T-cell (primary cell): ENCODE measurements at regions not wholly inside any gene's neighbourhood (a gene's known extent, or its start where the extent isn't known, plus 50 kb on each side); places are given as distances from the start of the nearest gene placed in this dataset.

Source experiments
- ATAC-seq, 4 experiments: fragments of 200-7000 bp in 3 of 4; fragments of 150-1000 bp in 1 of 4; cut with Tn5 transposase; replicated peaks in 1 of 4; 1 replicate in 3 of 4; 2 replicates in 1 of 4; pipeline ENCODE4 v1.10.0; 2021; ENCODE audit warnings: moderate library complexity in 3 of 4, mild to moderate bottlenecking in 2 of 4, moderate number of reproducible peaks in 1 of 4
- CTCF ChIA-PET, 2 donors: fragments of 300-600 bp; sonication (Branson Sonifier 250); formaldehyde crosslinking; loops; one replicate each; lab custom pipeline; 2022; ENCODE audit warnings: antibody characterized with exemption in 2 of 2; lab: Charles Lee
- POLR2A ChIA-PET, 2 donors: fragments of 300-600 bp; sonication (Branson Sonifier 250); formaldehyde crosslinking; loops; one replicate each; lab custom pipeline; 2022; ENCODE audit warnings: antibody characterized with exemption in 2 of 2; lab: Charles Lee
- DNase-seq, 35 experiments: peaks; one replicate each; pipeline versions ENCODE4 v3.0.0 to v3.0.0-alpha.2; 2013 to 2023
- H3K27ac ChIP-seq: one replicate; pipeline ENCODE4 v1.5.1; 2013; ENCODE audit warnings: low read length
- H3K27me3 ChIP-seq, 2 experiments: replicated peaks in 1 of 2; 1 replicate in 1 of 2; 2 replicates in 1 of 2; pipeline versions ENCODE4 v1.6.1 to v1.7.0; 2013; ENCODE audit warnings: low read length in 1 of 2, mixed read lengths in 1 of 2; ENCODE audit not compliant: control insufficient read depth in 2 of 2, insufficient read depth in 2 of 2; ENCODE audit errors: extremely low read depth in 1 of 2
- H3K36me3 ChIP-seq, 2 donors: 1 replicate in 1 of 2; 2 replicates in 1 of 2; pipeline versions ENCODE4 v1.6.1 to v1.7.0; 2013; ENCODE audit warnings: low read length in 1 of 2; ENCODE audit not compliant: control insufficient read depth in 2 of 2, insufficient read depth in 1 of 2; ENCODE audit errors: extremely low read depth in 1 of 2
- H3K4me1 ChIP-seq, 2 experiments: 1 replicate in 1 of 2; 2 replicates in 1 of 2; pipeline versions ENCODE4 v1.6.1 to v1.7.0; 2013; ENCODE audit warnings: low read length in 2 of 2, mixed read lengths in 1 of 2; ENCODE audit not compliant: insufficient read depth in 2 of 2, control insufficient read depth in 1 of 2; ENCODE audit errors: extremely low read depth in 1 of 2
- H3K4me3 ChIP-seq, 2 donors: 1 replicate in 1 of 2; 2 replicates in 1 of 2; pipeline versions ENCODE4 v1.5.1 to v1.7.0; 2013; ENCODE audit warnings: mild to moderate bottlenecking in 2 of 2, low read length in 1 of 2, moderate library complexity in 1 of 2; ENCODE audit not compliant: control insufficient read depth in 1 of 2; ENCODE audit errors: extremely low read depth in 1 of 2
- H3K9me3 ChIP-seq: 2 replicates; pipeline ENCODE4 v1.7.0; 2013
- H3K27ac Mint-ChIP-seq, 2 donors: one replicate each; pipeline ENCODE4 v1.8.0; 2020 to 2021; ENCODE audit warnings: mild to moderate bottlenecking in 2 of 2, mixed read lengths in 2 of 2
- H3K27me3 Mint-ChIP-seq, 2 donors: one replicate each; pipeline ENCODE4 v1.8.0; 2021 to 2022; ENCODE audit warnings: mixed read lengths in 2 of 2
- H3K36me3 Mint-ChIP-seq: one replicate; pipeline ENCODE4 v1.8.0; 2021; ENCODE audit warnings: mixed read lengths
- H3K4me1 Mint-ChIP-seq, 3 donors: one replicate each; pipeline ENCODE4 v1.8.0; 2020 to 2022; ENCODE audit warnings: mixed read lengths in 3 of 3, mild to moderate bottlenecking in 1 of 3
- H3K4me3 Mint-ChIP-seq, 3 donors: one replicate each; pipeline ENCODE4 v1.8.0; 2020 to 2022; ENCODE audit warnings: mild to moderate bottlenecking in 3 of 3, mixed read lengths in 3 of 3, moderate library complexity in 3 of 3
- H3K9me3 Mint-ChIP-seq, 3 donors: one replicate each; pipeline ENCODE4 v1.8.0; 2020 to 2022; ENCODE audit warnings: mixed read lengths in 3 of 3
- WGBS: methylation state at CpG from one replicate; pipeline ENCODE4 v1.1.5; 2013; ENCODE audit warnings: missing lambda C conversion rate; ENCODE audit not compliant: insufficient coverage; 5-methylcytosine and 5-hydroxymethylcytosine counted together

GRCh38 chr15:35717721-35718120 is 171.8 kb upstream of the DPH6 start:
- no peak overlapping the region for H3K27ac ChIP-seq

GRCh38 chr15:35720019-35720418 is 174.1 kb upstream of the DPH6 start:
- CTCF ChIA-PET = interaction anchor here in 1 of 2 donors (0.7 kb wide), 1 partner anchor 14 kb away, joined by 3 read pairs; no protein-coding TSS in a partner anchor
- WGBS = 40% methylated on average over 1 of the region's 2 CpGs

More at GRCh38 chr15:35717721-35718120, 171.8 kb upstream of the DPH6 start:
- no peak for DNase-seq
- ATAC-seq = no peak
- H3K4me3 Mint-ChIP-seq = no peak overlapping the region
- peaks cover 0 to 8% (median 4%) of the 10 kb centered on the region in 3 donors for H3K9me3 Mint-ChIP-seq
- H3K36me3 Mint-ChIP-seq = no peaks in the 10 kb centered on the region
- no peaks in the 10 kb centered on the region for H3K4me1 Mint-ChIP-seq
- CTCF ChIA-PET = no interaction called here
- H3K27me3 ChIP-seq = peaks cover 0 to 4% of the 10 kb centered on the region in 2 experiments
- no peaks in the 10 kb centered on the region for H3K36me3 ChIP-seq
- POLR2A ChIA-PET = no interaction called here
- H3K9me3 ChIP-seq = no peaks in the 10 kb centered on the region
- no CpG with 5 or more reads among the region's 4 CpGs for WGBS
- no peak overlapping the region for H3K27ac Mint-ChIP-seq
- H3K4me3 ChIP-seq = no peak overlapping the region
- no peaks in the 10 kb centered on the region for H3K4me1 ChIP-seq
- H3K27me3 Mint-ChIP-seq = peaks cover 2 to 14% of the 10 kb centered on the region in 2 donors

GRCh38 chr15:35720984-35721383 is 175.0 kb upstream of the DPH6 start:
- 100% methylated on average over 1 of the region's 2 CpGs for WGBS
- Mint-ChIP-seq H3K27ac (no peak overlapping the region), H3K9me3 (peaks cover 0 to 8% (median 2%) of the 10 kb centered on the region in 3 donors), H3K27me3 (peaks cover under 1 to 14% of the 10 kb centered on the region in 2 donors), H3K4me1 (no peaks in the 10 kb centered on the region), H3K4me3 (no peak overlapping the region), H3K36me3 (no peaks in the 10 kb centered on the region)
- no peak overlapping the region for H3K4me3 ChIP-seq
- no peaks in the 10 kb centered on the region for H3K36me3 ChIP-seq
- ChIA-PET CTCF (no interaction called here), POLR2A (no interaction called here)
- no peak for DNase-seq
- no peaks in the 10 kb centered on the region for H3K9me3 ChIP-seq
- H3K27ac ChIP-seq = no peak overlapping the region
- ATAC-seq = no peak
- H3K4me1 ChIP-seq = no peaks in the 10 kb centered on the region
- H3K27me3 ChIP-seq = peaks cover 0 to 4% of the 10 kb centered on the region in 2 experiments

More at GRCh38 chr15:35720019-35720418, 174.1 kb upstream of the DPH6 start:
- Histone ChIP-seq H3K9me3 (no peaks in the 10 kb centered on the region), H3K27me3 (peaks cover 0 to 4% of the 10 kb centered on the region in 2 experiments), H3K4me3 (no peak overlapping the region), H3K36me3 (no peaks in the 10 kb centered on the region), H3K4me1 (no peaks in the 10 kb centered on the region), H3K27ac (no peak overlapping the region)
- Mint-ChIP-seq H3K4me3 (no peak overlapping the region), H3K27ac (no peak overlapping the region), H3K9me3 (peaks cover 0 to 8% (median 4%) of the 10 kb centered on the region in 3 donors), H3K36me3 (no peaks in the 10 kb centered on the region), H3K27me3 (peaks cover 2 to 14% of the 10 kb centered on the region in 2 donors), H3K4me1 (no peaks in the 10 kb centered on the region)
- DNase-seq (no peak), ATAC-seq (no peak)
- POLR2A ChIA-PET = no interaction called here

- H3K27me3 Mint-ChIP-seq = peaks cover 0 to 14% of the 10 kb centered on the region in 2 donors
- Histone ChIP-seq H3K27me3 (peaks cover 0 to 4% of the 10 kb centered on the region in 2 experiments), H3K27ac (no peak overlapping the region), H3K4me3 (no peak overlapping the region), H3K36me3 (no peaks in the 10 kb centered on the region), H3K4me1 (no peaks in the 10 kb centered on the region), H3K9me3 (no peaks in the 10 kb centered on the region)
- no peak overlapping the region for H3K27ac Mint-ChIP-seq
- DNase-seq (no peak), ATAC-seq (no peak)
- WGBS = 75% methylated on average over 2 of the region's 4 CpGs
- CTCF ChIA-PET = no interaction called here
- H3K4me3 Mint-ChIP-seq = no peak overlapping the region
- POLR2A ChIA-PET = no interaction called here
- H3K36me3 Mint-ChIP-seq = no peaks in the 10 kb centered on the region
- no peaks in the 10 kb centered on the region for H3K4me1 Mint-ChIP-seq
- H3K9me3 Mint-ChIP-seq = peaks cover 0 to 4% (median 0%) of the 10 kb centered on the region in 3 donors
These were observed 175.8 kb upstream of the DPH6 start for GRCh38 chr15:35721751-35722150.

GRCh38 chr15:35722501-35722900 is 176.5 kb upstream of the DPH6 start:
- no peak for DNase-seq
- Histone ChIP-seq H3K27me3 (peaks cover 0 to 4% of the 10 kb centered on the region in 2 experiments), H3K27ac (no peak overlapping the region), H3K36me3 (no peaks in the 10 kb centered on the region), H3K4me3 (no peak overlapping the region), H3K9me3 (no peaks in the 10 kb centered on the region), H3K4me1 (no peaks in the 10 kb centered on the region)
- CTCF ChIA-PET = no interaction called here
- no peaks in the 10 kb centered on the region for H3K4me1 Mint-ChIP-seq
- no peaks in the 10 kb centered on the region for H3K36me3 Mint-ChIP-seq
- H3K27me3 Mint-ChIP-seq = peaks cover 0 to 14% of the 10 kb centered on the region in 2 donors
- H3K4me3 Mint-ChIP-seq = no peak overlapping the region
- no peak overlapping the region for H3K27ac Mint-ChIP-seq
- ATAC-seq = no peak
- WGBS = no CpG with 5 or more reads among the region's 3 CpGs
- peaks cover 0 to 4% (median 0%) of the 10 kb centered on the region in 3 donors for H3K9me3 Mint-ChIP-seq
- POLR2A ChIA-PET = interaction anchor here (0.6 kb wide), 2 partner anchors 40 to 569 kb away, joined by 3 to 5 read pairs; no protein-coding TSS in a partner anchor

- H3K4me1 Mint-ChIP-seq = no peaks in the 10 kb centered on the region
- CTCF ChIA-PET = no interaction called here
These were observed 177.3 kb upstream of the DPH6 start for GRCh38 chr15:35723120-35723847.

More at GRCh38 chr15:35723120-35723847, 177.3 kb upstream of the DPH6 start:
- H3K4me3 ChIP-seq = no peak overlapping the region
- H3K4me1 ChIP-seq = no peaks in the 10 kb centered on the region
- no peaks in the 10 kb centered on the region for H3K36me3 ChIP-seq
- Mint-ChIP-seq H3K9me3 (no peaks in the 10 kb centered on the region), H3K27me3 (peaks cover 0 to 14% of the 10 kb centered on the region in 2 donors), H3K4me3 (no peak overlapping the region), H3K36me3 (no peaks in the 10 kb centered on the region), H3K27ac (no peak overlapping the region)
- no peak overlapping the region for H3K27ac ChIP-seq
- WGBS = 60% methylated on average over 1 of the region's 5 CpGs
- peaks cover 0 to 4% of the 10 kb centered on the region in 2 experiments for H3K27me3 ChIP-seq
- POLR2A ChIA-PET = interaction anchor here (0.6 kb wide), 2 partner anchors 40 to 569 kb away, joined by 3 to 5 read pairs; no protein-coding TSS in a partner anchor
- no peak for DNase-seq
- ATAC-seq = no peak
- no peaks in the 10 kb centered on the region for H3K9me3 ChIP-seq
